GM23338 (cell line): ENCODE measurements at regions not wholly inside any gene's neighbourhood (a gene's known extent, or its start where the extent isn't known, plus 50 kb on each side); places are given as distances from the start of the nearest gene placed in this dataset.

Experiments
- ATAC-seq: fragments of 200-7000 bp; cut with Tn5 transposase; 3 replicates; pipeline ENCODE4 v1.9.1; 2020
- DNase-seq: peaks from one replicate; pipeline ENCODE4 v3.0.0-alpha.2; 2015; ENCODE audit warnings: low spot score
- H2AFZ ChIP-seq: fragments of 200-600 bp; sonication (generic); 2 replicates; pipeline ENCODE4 v1.8.0; 2016; ENCODE audit warnings: antibody characterized with exemption, mild to moderate bottlenecking, moderate library complexity
- H3F3A ChIP-seq: fragments of 200-600 bp; sonication (generic); replicated peaks from 2 replicates; pipeline ENCODE4 v1.8.0; 2017; ENCODE audit warnings: antibody characterized with exemption, mixed run types, low read depth
- H3K27ac ChIP-seq: fragments of 200-600 bp; sonication (generic); 2 replicates; pipeline ENCODE4 v1.6.1; 2016; ENCODE audit warnings: low read depth
- H3K27me3 ChIP-seq: fragments of 200-600 bp; sonication (generic); 2 replicates; pipeline ENCODE4 v1.8.0; 2016; ENCODE audit warnings: mild to moderate bottlenecking, mixed run types, moderate library complexity; ENCODE audit not compliant: insufficient read depth
- H3K36me3 ChIP-seq: fragments of 200-600 bp; sonication (generic); 2 replicates; pipeline ENCODE4 v1.8.0; 2016; ENCODE audit warnings: mild to moderate bottlenecking; ENCODE audit not compliant: insufficient read depth
- H3K4me1 ChIP-seq: fragments of 200-600 bp; sonication (generic); 2 replicates; pipeline ENCODE4 v1.8.0; 2016; ENCODE audit warnings: mild to moderate bottlenecking, moderate library complexity; ENCODE audit not compliant: insufficient read depth
- H3K4me2 ChIP-seq: fragments of 200-600 bp; sonication (generic); 2 replicates; pipeline ENCODE4 v1.7.1; 2017; ENCODE audit warnings: mixed run types
- H3K4me3 ChIP-seq: fragments of 200-600 bp; sonication (generic); 2 replicates; pipeline ENCODE4 v1.6.1; 2016; ENCODE audit warnings: mixed run types
- H3K79me2 ChIP-seq: fragments of 200-600 bp; sonication (generic); replicated peaks from 2 replicates; pipeline ENCODE4 v1.8.0; 2017; ENCODE audit warnings: mild to moderate bottlenecking; ENCODE audit not compliant: insufficient read depth
- H3K9me2 ChIP-seq: fragments of 200-600 bp; sonication (generic); 2 replicates; pipeline ENCODE4 v1.8.0; 2017; ENCODE audit not compliant: insufficient read depth
- H4K20me1 ChIP-seq: fragments of 200-600 bp; sonication (generic); replicated peaks from 2 replicates; pipeline ENCODE4 v1.8.0; 2017; ENCODE audit warnings: mild to moderate bottlenecking; ENCODE audit not compliant: insufficient read depth
- H3K27ac Mint-ChIP-seq: 2 replicates; pipeline ENCODE4 v1.8.0; 2020; ENCODE audit warnings: inconsistent platforms, mild to moderate bottlenecking, moderate library complexity, mixed read lengths
- H3K27me3 Mint-ChIP-seq: 3 replicates; pipeline ENCODE4 v1.8.0; 2022; ENCODE audit warnings: low read depth, mild to moderate bottlenecking, moderate library complexity, mixed read lengths, inconsistent platforms; ENCODE audit not compliant: insufficient read depth, poor library complexity
- H3K36me3 Mint-ChIP-seq: 3 replicates; pipeline ENCODE4 v1.8.0; 2021; ENCODE audit warnings: low read depth, mild to moderate bottlenecking, inconsistent platforms, moderate library complexity, mixed read lengths
- H3K4me1 Mint-ChIP-seq: 3 replicates; pipeline ENCODE4 v1.8.0; 2020; ENCODE audit warnings: mild to moderate bottlenecking, inconsistent platforms, mixed read lengths
- H3K4me3 Mint-ChIP-seq: 3 replicates; pipeline ENCODE4 v1.8.0; 2021; ENCODE audit warnings: moderate library complexity, mild to moderate bottlenecking, inconsistent platforms, mixed read lengths
- H3K9me3 Mint-ChIP-seq: 3 replicates; pipeline ENCODE4 v1.8.0; 2020; ENCODE audit warnings: moderate library complexity, mild to moderate bottlenecking, inconsistent platforms, mixed read lengths
- CTCF ChIP-seq, 2 experiments: fragments of 200-600 bp in 1 of 2; sonication (generic) in 1 of 2; conservative IDR thresholded peaks; 2 replicates each; pipeline versions ENCODE4 v1.5.1 to v1.6.1; 2016 to 2017; ENCODE audit warnings: antibody characterized with exemption in 2 of 2, low read depth in 2 of 2, mild to moderate bottlenecking in 2 of 2, moderate library complexity in 1 of 2
- NANOG ChIP-seq: IDR thresholded peaks from 2 replicates; pipeline ENCODE4 v1.6.1; 2016; ENCODE audit warnings: antibody characterized with exemption, borderline replicate concordance
- REST ChIP-seq: IDR thresholded peaks from one replicate; pipeline ENCODE4 v1.6.1; 2018; ENCODE audit warnings: antibody characterized with exemption; ENCODE audit not compliant: unreplicated experiment
- STAT1 ChIP-seq: IDR thresholded peaks from one replicate; pipeline ENCODE4 v1.6.1; 2016; ENCODE audit warnings: antibody characterized with exemption; ENCODE audit not compliant: unreplicated experiment
- ZNF114 ChIP-seq: fragments of 250-450 bp; sonication (Bioruptor Pico); IDR thresholded peaks from 2 replicates; pipeline ENCODE4 v1.5.0; 2020; ENCODE audit warnings: mild to moderate bottlenecking, moderate library complexity
- ZNF331 ChIP-seq: fragments of 250-450 bp; sonication (Bioruptor Pico); IDR thresholded peaks from 2 replicates; pipeline ENCODE4 v1.5.0; 2020; ENCODE audit warnings: low read depth, mild to moderate bottlenecking, moderate library complexity
- ZNF462 ChIP-seq: fragments of 250-450 bp; sonication (Bioruptor Pico); IDR thresholded peaks from 2 replicates; pipeline ENCODE4 v1.5.0; 2020; ENCODE audit warnings: mild to moderate bottlenecking, moderate library complexity

DNA sequence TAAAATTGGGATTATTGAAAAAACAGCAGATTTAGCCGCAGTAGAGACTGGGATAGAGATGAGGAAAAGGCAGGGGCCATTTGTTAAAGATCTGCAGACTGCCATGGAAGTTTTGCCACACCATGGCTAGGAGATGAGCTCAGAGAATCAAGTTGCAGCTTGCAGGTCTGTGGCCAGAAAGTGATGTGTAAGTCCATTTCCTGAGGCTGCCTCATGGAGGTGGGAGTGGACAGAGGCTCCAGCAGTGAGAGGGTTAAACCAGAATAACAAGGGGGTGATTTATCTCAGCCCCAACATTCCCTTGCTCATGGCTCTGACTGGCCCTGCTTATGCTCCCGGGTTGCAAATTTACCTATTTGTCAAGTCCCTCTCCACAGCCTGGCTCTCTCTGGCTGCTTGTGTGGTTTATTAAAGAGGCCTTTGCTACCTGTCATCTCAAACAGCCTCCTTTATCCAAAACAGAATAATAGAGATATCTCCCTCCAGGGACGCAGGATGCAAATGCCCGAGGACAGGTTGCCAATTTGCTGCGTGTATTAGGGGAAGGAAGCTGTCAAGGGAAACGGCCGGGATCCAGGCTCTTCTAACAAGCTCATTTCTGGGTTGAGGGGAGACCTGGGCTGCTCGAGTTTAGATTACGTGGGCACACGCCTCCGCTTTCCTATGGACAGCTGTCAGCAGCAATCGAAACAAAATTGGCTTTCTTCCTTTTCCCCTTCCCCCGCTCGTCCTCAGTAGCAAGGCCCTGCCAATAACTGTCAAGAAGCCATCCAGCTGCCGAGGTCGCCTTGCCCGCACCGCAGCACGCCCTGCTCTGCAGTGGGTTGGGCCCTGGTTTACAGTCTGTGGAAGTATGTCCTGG, 72.8 kb upstream of the PITX1 start:
- H3F3A ChIP-seq = no peaks in the 10 kb centered on the region
- H3K36me3 ChIP-seq = no peaks in the 10 kb centered on the region
- no peaks in the 10 kb centered on the region for H3K9me2 ChIP-seq
- no peaks in the 10 kb centered on the region for H4K20me1 ChIP-seq
- no peaks in the 10 kb centered on the region for H3K27me3 ChIP-seq
- no peak for TF ChIP-seq REST
- no peak for TF ChIP-seq ZNF114 (CRISPR knock-in tag)
- TF ChIP-seq ZNF331 (CRISPR knock-in tag) = no peak
- TF ChIP-seq NANOG = no peak
- no peak for TF ChIP-seq ZNF462
- TF ChIP-seq CTCF (conservative IDR thresholded peaks at IDR 0.05; ENCODE audit: low read depth in 2 of 2) = no peak
- TF ChIP-seq STAT1 = no peak
- H3K4me1 ChIP-seq = no peaks in the 10 kb centered on the region
- Mint-ChIP-seq H3K27ac (no peak overlapping the region), H3K27me3 (peaks cover 7% of the 10 kb centered on the region), H3K4me1 (no peaks in the 10 kb centered on the region; the same call in 2 of the 3 replicates), H3K36me3 (no peaks in the 10 kb centered on the region), H3K4me3 (no peak overlapping the region), H3K9me3 (no peaks in the 10 kb centered on the region)
- H3K27ac ChIP-seq = no peak overlapping the region
- no peak overlapping the region for H3K4me2 ChIP-seq
- ATAC-seq (peak; percentile 24; the same call in 1 of the 3 replicates), DNase-seq (no peak)
- no peaks in the 10 kb centered on the region for H3K79me2 ChIP-seq
- no peak overlapping the region for H2AFZ ChIP-seq
- H3K4me3 ChIP-seq = no peak overlapping the region
